ENCODE measurements at regions not wholly inside any gene's neighbourhood (a gene's known extent, or its start where the extent isn't known, plus 50 kb on each side); places are given as distances from the start of the nearest gene placed in this dataset.

DNA sequence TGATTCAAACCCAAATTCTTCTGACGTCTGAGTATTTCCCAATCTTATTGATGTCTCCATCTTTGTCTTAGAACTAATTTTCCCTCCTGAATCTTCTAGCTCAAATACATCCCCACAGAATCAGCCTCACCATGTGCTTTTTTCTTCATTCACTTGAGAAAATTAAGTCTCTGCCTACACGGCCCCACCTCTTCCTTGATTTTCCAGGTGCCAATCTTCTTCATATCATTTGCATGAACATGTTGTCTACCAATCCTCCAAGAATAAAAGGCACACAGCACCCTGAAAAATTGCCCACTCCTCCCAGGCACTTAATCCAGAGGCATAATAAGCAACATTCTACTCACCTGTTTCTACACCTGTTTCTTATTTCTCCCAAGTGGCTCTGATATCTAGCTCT is 408.1 kb upstream of the NBEA start:
- Mint-ChIP-seq H3K4me1 (no peaks in the 10 kb centered on the region), H3K9me3 (peaks cover 5% of the 10 kb centered on the region), H3K27me3 (no peaks in the 10 kb centered on the region), H3K36me3 (peaks cover 3% of the 10 kb centered on the region), H3K27ac (no peak overlapping the region), H3K4me3 (no peak overlapping the region)

DNA sequence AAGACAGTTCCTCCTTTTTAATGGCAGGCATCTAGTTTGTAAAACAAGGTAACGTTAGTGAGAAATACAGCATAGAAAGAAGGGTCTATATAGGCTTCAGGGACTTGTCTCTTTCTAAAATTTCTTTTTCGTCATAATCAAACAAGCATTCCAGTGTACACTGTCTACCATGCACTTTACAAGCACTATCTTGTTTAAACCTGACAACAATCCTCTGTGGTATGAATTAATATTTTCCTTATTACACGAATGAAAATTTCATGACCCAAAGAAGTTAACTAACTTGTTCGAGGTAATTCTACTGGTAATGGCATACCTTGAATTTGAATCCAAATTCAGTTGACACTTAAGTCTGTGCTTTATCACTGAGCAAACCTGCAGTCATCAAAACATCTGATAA is 399.7 kb upstream of the NBEA start:
- H3K27ac Mint-ChIP-seq, result no peak overlapping the region
- H3K27me3 Mint-ChIP-seq, result no peaks in the 10 kb centered on the region
- H3K4me1 Mint-ChIP-seq, result no peaks in the 10 kb centered on the region
- H3K36me3 Mint-ChIP-seq, result no peaks in the 10 kb centered on the region
- no peak overlapping the region for H3K4me3 Mint-ChIP-seq
- no peaks in the 10 kb centered on the region for H3K9me3 Mint-ChIP-seq

DNA sequence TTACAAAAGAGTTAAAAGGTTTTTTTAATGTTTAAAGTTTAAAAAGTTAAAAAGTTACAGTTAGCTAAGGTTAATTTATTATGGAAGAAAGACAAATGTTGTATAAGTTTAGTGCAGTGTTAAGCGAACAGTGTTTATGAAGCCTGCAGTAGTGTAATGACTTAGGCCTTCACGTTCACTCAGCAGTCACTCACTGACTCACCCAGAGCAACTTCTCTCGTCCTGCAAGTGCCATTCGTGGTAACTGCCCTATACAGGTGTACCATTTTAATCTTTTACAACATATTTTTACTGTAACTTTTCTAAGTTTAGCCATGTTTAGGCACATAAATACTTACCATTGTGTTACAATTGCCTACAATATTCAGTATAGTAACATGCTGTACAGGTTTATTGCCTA is 398.2 kb upstream of the NBEA start:
- H3K4me1 Mint-ChIP-seq, result no peaks in the 10 kb centered on the region
- H3K36me3 Mint-ChIP-seq, result no peaks in the 10 kb centered on the region
- no peaks in the 10 kb centered on the region for H3K27me3 Mint-ChIP-seq
- no peak overlapping the region for H3K27ac Mint-ChIP-seq
- H3K4me3 Mint-ChIP-seq, result no peak overlapping the region
- H3K9me3 Mint-ChIP-seq, result no peaks in the 10 kb centered on the region

DNA sequence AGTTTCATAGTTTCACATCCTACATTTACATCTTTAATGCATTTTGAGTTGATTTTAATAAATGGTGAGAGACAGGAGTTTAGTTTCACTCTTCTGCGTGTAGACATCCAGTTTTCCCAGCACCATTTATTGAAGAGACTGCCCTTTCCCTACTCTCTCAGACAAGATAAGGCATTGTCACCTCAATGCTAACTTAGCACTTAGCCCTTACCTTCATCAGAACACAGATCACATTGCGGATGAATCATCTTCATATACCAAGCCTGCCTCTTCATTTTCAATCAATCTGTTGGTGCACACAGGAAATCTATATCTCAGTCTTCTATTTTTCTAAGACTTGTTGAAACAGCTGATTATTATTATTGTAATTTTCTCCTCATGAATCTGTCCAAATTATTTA is 396.6 kb upstream of the NBEA start:
- Mint-ChIP-seq H3K4me3 (no peak overlapping the region), H3K36me3 (no peaks in the 10 kb centered on the region), H3K27me3 (no peaks in the 10 kb centered on the region), H3K27ac (no peak overlapping the region), H3K9me3 (no peaks in the 10 kb centered on the region), H3K4me1 (no peaks in the 10 kb centered on the region)

DNA sequence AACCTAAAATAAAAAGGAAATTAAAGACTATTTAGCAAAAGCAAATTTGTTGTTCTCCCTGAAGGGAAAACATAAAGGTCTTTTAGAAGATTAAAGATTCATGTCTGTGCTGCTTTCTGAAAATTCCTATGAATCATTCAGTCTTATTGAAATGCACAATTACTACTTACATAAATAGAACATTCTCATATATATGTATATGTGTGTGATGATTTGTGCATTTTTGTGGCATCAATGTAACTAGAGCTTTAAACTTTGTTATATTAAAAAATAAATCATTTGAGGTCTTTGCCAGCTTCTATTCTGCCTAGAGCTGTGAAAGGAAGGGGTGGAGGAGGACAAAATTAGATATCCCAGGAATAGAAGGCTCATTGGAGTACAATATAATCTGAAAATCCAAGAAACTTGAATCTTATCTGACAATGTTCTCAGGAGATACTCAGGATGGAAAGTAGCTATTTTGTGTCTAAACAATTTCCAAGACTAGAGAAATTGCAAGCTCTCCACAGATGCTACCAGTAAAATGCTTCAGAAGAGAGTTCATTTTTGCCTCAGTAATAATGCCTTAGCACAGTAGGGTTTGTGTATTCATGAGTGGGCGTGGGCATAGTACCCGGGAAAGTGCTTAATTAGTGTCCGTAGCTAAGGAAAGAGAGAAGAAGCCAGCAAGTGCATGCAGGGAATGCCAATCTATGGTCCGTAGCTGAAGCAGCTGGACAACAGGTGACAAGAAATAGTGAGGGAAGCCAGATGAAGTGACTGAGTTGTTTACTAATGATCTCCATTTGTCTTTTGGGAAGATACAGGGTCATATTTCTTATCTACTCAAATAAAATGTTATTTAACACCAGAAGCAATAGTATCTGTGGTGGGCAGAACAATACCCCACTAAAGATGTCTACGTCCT is 395.5 kb upstream of the NBEA start:
- Mint-ChIP-seq H3K27me3 (no peaks in the 10 kb centered on the region), H3K4me3 (no peak overlapping the region), H3K36me3 (no peaks in the 10 kb centered on the region), H3K27ac (no peak overlapping the region), H3K4me1 (no peaks in the 10 kb centered on the region), H3K9me3 (no peaks in the 10 kb centered on the region)

DNA sequence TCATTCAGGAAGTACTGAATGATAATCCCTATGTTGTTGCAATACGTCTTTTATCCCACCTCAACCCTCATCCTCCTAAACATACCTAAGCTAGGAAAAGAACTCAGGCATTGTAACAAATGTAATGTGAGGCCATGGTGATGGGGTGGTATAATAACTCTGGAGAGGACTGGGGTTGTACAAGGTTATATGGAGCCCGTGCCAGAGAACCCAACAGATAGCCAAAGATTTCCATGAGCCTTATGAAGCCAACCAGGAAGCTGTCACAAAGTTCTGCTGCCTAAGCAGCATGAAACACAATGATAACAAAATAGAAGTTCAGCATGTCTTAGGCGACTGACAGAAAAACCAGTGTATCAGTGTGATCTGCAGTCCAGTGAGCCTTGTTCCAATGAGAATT is 394.1 kb upstream of the NBEA start:
- H3K4me3 Mint-ChIP-seq, result no peak overlapping the region
- H3K27ac Mint-ChIP-seq, result no peak overlapping the region
- no peaks in the 10 kb centered on the region for H3K27me3 Mint-ChIP-seq
- no peaks in the 10 kb centered on the region for H3K9me3 Mint-ChIP-seq
- no peaks in the 10 kb centered on the region for H3K36me3 Mint-ChIP-seq
- H3K4me1 Mint-ChIP-seq, result no peaks in the 10 kb centered on the region

DNA sequence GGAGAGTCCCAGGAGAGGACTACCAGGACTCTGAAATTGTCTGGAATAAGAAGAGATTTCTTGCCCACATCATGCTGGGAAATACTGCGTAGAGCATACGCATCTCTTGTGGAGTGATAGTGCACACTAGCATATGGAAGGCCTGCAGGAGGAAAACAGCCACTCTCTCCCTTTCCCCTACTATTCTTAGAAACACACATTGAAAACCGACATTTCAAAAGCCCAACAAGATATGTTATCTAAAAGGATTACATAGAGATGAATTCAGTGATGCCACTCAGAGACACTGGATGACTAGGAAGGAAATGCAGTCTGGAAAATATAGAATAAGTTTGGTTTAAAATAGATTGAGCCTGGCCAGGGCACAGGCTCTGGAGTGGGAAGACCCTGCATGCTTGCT is 388.7 kb upstream of the NBEA start:
- no peak overlapping the region for H3K27ac Mint-ChIP-seq
- no peaks in the 10 kb centered on the region for H3K4me1 Mint-ChIP-seq
- H3K4me3 Mint-ChIP-seq, result no peak overlapping the region
- no peaks in the 10 kb centered on the region for H3K9me3 Mint-ChIP-seq
- H3K27me3 Mint-ChIP-seq, result no peaks in the 10 kb centered on the region
- no peaks in the 10 kb centered on the region for H3K36me3 Mint-ChIP-seq

DNA sequence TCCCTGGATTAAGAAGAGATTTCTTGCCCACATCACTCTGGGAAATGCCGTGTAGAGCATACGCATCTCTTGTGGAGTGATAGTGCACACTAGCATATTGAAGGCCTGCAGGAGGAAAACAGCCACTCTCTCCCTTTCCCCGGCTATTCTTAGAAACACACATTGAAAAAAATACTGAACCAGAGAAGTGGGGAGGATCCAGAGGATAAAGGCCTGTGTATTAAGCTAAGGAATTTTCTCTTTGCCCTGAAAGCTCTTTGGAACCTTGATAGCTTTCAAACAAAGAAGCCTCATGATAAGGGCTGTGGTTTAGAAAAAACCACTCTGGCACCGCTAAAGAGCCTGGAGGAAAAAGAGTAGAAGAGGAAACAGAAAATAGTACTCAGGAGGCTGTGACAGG is 386.1 kb upstream of the NBEA start:
- no peaks in the 10 kb centered on the region for H3K9me3 Mint-ChIP-seq
- no peak overlapping the region for H3K27ac Mint-ChIP-seq
- no peaks in the 10 kb centered on the region for H3K27me3 Mint-ChIP-seq
- H3K4me1 Mint-ChIP-seq, result no peaks in the 10 kb centered on the region
- no peaks in the 10 kb centered on the region for H3K36me3 Mint-ChIP-seq
- H3K4me3 Mint-ChIP-seq, result no peak overlapping the region

DNA sequence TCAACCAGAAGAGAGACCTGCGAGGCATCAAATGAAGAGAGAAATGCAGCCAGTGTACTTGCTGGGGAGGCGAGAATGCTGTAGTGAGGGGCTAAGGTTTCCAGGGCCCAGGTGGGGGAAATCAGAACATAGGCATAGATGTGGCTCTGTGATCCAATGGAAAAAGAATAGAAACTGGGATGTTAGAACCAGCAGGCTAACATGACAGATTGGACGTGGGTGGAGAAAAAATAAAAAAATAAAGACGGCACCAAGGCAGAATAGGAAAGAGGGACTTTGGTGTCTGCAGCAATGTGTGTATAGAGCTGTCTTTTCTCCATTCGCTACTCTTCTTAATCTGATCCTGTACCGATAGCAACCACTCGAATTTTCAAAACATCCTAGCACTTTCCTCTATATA is 381.0 kb upstream of the NBEA start:
- Mint-ChIP-seq H3K4me3 (no peak overlapping the region), H3K27me3 (no peaks in the 10 kb centered on the region), H3K9me3 (peaks cover 5% of the 10 kb centered on the region), H3K27ac (no peak overlapping the region), H3K36me3 (no peaks in the 10 kb centered on the region), H3K4me1 (no peaks in the 10 kb centered on the region)

DNA sequence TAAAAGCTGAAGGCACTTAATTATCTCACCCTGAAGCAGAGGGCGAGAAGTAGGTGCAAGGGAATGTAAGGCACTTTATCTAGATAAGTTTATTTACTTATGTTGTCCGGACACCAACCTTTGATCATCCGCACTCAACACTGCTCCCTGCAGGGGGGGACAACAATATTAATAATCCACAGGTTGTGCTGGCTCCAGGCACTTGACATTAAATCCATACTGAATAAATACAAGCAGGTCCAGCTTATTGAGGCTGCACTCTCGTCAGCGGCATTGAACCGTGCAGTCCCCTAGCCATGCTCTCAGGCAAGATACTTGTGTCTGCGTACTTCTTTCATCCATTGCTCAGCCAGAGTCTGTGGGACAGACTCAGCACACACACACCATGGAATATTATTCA is 374.5 kb upstream of the NBEA start:
- no peaks in the 10 kb centered on the region for H3K36me3 Mint-ChIP-seq
- H3K9me3 Mint-ChIP-seq, result peaks cover under 1% of the 10 kb centered on the region
- no peaks in the 10 kb centered on the region for H3K27me3 Mint-ChIP-seq
- no peaks in the 10 kb centered on the region for H3K4me1 Mint-ChIP-seq
- no peak overlapping the region for H3K4me3 Mint-ChIP-seq
- H3K27ac Mint-ChIP-seq, result no peak overlapping the region

DNA sequence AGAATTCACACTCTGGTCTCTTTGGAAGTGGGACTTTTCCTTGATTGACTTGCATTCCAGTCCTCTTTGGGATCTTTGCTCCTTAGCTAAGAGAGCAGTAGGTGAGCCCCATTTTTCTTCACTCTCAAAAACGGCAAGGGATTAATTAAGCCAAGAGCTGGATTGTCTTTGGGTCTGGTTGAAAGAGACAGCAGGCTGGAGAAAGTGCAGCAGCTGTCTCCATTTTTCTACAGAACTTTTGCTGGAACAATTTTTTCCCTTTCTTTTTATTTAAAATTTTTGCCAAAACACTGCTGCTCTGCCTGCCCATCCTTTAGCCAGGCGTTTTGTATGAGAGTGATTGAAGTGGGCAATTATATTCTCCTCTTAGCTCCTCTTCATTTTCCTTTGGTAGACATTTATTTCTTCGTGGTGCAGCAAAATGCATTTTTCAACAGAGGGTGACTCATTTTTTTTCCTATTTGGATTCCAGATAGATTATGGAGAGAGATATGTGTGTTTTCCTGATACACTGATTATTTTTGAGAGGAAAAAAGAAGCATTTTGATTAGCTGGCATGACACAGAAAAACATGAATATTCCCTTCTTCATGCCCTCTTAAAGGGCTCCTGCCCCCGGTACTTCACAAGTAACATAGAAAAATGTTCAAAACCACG is 371.2 kb upstream of the NBEA start:
- Mint-ChIP-seq H3K4me3 (no peak overlapping the region), H3K27me3 (no peaks in the 10 kb centered on the region), H3K36me3 (no peaks in the 10 kb centered on the region), H3K4me1 (no peaks in the 10 kb centered on the region), H3K9me3 (no peaks in the 10 kb centered on the region), H3K27ac (no peak overlapping the region)

DNA sequence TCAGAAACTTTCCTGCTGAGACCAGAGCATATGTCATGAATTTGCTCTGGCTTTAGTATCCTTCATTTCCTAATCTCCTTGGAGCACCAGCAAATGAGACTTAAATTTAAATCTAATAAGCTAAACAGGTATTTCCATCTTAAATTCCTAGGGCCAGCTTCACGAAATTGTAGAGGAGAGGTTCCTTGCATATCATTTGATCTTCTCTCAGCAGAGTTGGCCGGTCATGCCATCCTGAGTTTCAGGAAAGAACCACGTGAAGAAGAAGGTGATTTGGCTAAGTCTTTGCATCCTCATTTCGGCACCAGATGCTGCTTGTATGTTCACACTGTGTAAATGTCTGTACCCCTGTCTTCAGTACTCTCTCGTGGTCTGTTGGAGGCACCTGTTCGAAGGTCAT is 370.4 kb upstream of the NBEA start:
- Mint-ChIP-seq H3K27ac (no peak overlapping the region), H3K4me1 (no peaks in the 10 kb centered on the region), H3K4me3 (no peak overlapping the region), H3K9me3 (no peaks in the 10 kb centered on the region), H3K27me3 (no peaks in the 10 kb centered on the region), H3K36me3 (no peaks in the 10 kb centered on the region)

DNA sequence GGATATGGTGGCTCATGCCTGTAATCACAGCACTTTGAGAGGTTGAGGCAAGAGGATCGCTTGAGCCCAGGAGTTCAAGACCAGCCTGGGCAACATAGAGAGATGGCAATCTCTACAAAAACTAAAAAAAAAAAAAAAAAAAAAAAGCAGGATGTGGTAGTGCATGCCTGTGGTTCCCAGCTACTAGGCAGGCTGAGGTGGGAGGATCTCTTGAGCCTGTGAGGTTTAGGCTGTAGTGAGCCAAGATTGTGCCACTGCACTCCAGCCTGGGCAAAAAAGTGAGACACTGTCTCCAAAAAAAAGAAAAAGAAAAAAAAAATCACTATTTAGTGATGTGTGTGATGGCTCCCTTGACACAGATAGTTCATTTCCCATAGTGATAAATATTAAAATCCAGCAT is 365.0 kb upstream of the NBEA start:
- H3K27me3 Mint-ChIP-seq, result no peaks in the 10 kb centered on the region
- H3K27ac Mint-ChIP-seq, result no peak overlapping the region
- no peaks in the 10 kb centered on the region for H3K36me3 Mint-ChIP-seq
- H3K4me3 Mint-ChIP-seq, result no peak overlapping the region
- H3K9me3 Mint-ChIP-seq, result no peaks in the 10 kb centered on the region
- H3K4me1 Mint-ChIP-seq, result no peaks in the 10 kb centered on the region

DNA sequence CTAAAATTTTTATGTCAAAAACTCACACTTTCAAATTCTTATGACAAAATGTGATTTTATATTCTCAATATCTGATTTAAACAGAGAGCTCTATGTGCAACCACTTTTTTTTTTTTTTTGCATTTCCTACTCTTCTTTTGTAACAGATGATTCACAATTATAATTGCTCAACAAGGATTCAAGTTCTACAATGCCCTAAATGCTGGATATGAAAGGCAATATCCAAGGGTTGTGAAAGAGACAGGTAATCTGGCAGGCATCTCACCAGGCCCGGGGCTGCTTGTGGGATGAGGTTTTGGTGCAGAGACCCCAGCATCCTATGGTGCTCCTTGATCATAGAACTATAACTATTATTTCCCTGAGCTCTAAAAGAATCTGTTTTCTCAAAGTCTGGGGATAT is 363.6 kb upstream of the NBEA start:
- H3K27me3 Mint-ChIP-seq, result no peaks in the 10 kb centered on the region
- no peaks in the 10 kb centered on the region for H3K9me3 Mint-ChIP-seq
- H3K36me3 Mint-ChIP-seq, result no peaks in the 10 kb centered on the region
- no peak overlapping the region for H3K4me3 Mint-ChIP-seq
- no peak overlapping the region for H3K27ac Mint-ChIP-seq
- no peaks in the 10 kb centered on the region for H3K4me1 Mint-ChIP-seq

DNA sequence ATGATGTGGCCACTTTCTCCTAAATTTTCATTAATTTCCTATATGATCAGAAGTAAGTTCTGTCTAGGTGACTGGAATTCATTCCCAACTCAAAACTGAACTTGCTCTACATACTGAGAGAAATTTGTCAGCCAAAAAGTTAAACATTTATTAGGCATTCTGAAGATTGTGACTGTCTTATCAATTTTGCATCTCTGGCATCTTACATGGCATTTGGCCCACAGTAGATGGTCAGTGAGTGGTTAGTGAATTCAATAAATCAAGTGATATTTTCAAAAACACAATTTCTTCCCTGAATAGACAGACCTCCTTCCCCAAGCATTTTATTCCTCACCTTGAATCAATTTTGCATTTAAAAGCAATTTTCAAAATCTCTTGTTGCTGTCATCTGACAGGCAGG is 363.2 kb upstream of the NBEA start:
- Mint-ChIP-seq H3K9me3 (no peaks in the 10 kb centered on the region), H3K36me3 (no peaks in the 10 kb centered on the region), H3K4me1 (no peaks in the 10 kb centered on the region)

DNA sequence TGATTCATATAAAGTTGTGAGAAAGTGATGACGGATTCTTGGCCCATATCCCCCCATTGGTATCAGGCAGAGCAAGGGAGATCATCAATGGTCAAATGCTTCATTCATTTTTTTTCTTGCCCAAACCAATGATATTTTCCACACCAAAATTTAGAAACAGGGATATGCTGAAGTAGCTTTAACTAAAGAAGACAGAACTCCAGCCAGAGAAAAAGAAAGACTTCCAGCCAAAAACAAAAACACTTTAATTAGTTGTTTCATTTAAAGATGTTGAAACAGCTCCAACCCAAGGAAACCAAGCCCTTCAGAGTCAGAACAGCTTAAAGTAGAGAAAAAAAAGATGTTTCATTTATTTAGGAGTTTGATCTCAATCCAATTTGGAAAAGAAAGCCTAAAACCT is 358.9 kb upstream of the NBEA start:
- H3K4me3 Mint-ChIP-seq, result no peak overlapping the region
- no peak overlapping the region for H3K27ac Mint-ChIP-seq
- no peaks in the 10 kb centered on the region for H3K9me3 Mint-ChIP-seq
- no peaks in the 10 kb centered on the region for H3K36me3 Mint-ChIP-seq
- H3K4me1 Mint-ChIP-seq, result no peaks in the 10 kb centered on the region
- H3K27me3 Mint-ChIP-seq, result no peaks in the 10 kb centered on the region

More for the DNA sequence above, 363.2 kb upstream of the NBEA start:
- Mint-ChIP-seq H3K27me3 (no peaks in the 10 kb centered on the region), H3K4me3 (no peak overlapping the region), H3K27ac (no peak overlapping the region)
